Heart left ventricle (tissue), 16 donors: ENCODE measurements at regions not wholly inside any gene's neighbourhood (a gene's known extent, or its start where the extent isn't known, plus 50 kb on each side); places are given as distances from the start of the nearest gene placed in this dataset.

ENCODE experiments used
- ATAC-seq, 4 donors: fragments of 200-7000 bp; cut with Tn5 transposase; one replicate each; pipeline ENCODE4 v1.9.1; 2020 to 2022; ENCODE audit warnings: moderate library complexity in 4 of 4, mild to moderate bottlenecking in 3 of 4, moderate number of reproducible peaks in 1 of 4
- DNase-seq, 5 donors: peaks; one replicate each; pipeline ENCODE4 v3.0.0-alpha.2; 2020
- H3K27ac ChIP-seq, 12 donors: fragments of 200-600 bp; sonication (generic) in 4 of 12; one replicate each; pipeline versions ENCODE4 v1.5.0 to v1.8.0; 2016 to 2022; ENCODE audit warnings: mild to moderate bottlenecking in 2 of 12
- H3K27me3 ChIP-seq, 9 donors: fragments of 200-600 bp; sonication (generic) in 2 of 9; one replicate each; pipeline versions ENCODE4 v1.5.1 to v1.8.0; 2016 to 2022; ENCODE audit warnings: mild to moderate bottlenecking in 3 of 9
- H3K36me3 ChIP-seq, 9 donors: fragments of 200-600 bp; sonication (generic) in 2 of 9; one replicate each; pipeline versions ENCODE4 v1.5.0 to v1.8.0; 2018 to 2022; ENCODE audit warnings: mild to moderate bottlenecking in 2 of 9
- H3K4me1 ChIP-seq, 12 donors: fragments of 200-600 bp; sonication (generic) in 4 of 12; one replicate each; pipeline versions ENCODE4 v1.5.0 to v1.8.0; 2016 to 2022; ENCODE audit warnings: mild to moderate bottlenecking in 3 of 12
- H3K4me3 ChIP-seq, 12 donors: fragments of 200-600 bp; sonication (generic) in 4 of 12; one replicate each; pipeline versions ENCODE4 v1.5.0 to v1.8.0; 2017 to 2022; ENCODE audit warnings: mild to moderate bottlenecking in 9 of 12, moderate library complexity in 4 of 12
- H3K9me3 ChIP-seq, 12 donors: fragments of 200-600 bp; sonication (generic) in 4 of 12; one replicate each; pipeline versions ENCODE4 v1.5.0 to v1.8.0; 2016 to 2022; ENCODE audit warnings: mild to moderate bottlenecking in 1 of 12
- CTCF ChIP-seq, 12 donors: fragments of 200-600 bp; sonication (generic) in 4 of 12; IDR thresholded peaks; one replicate each; pipeline versions ENCODE4 v1.5.0 to v1.8.0; 2018 to 2022; ENCODE audit warnings: antibody characterized with exemption in 12 of 12, mild to moderate bottlenecking in 5 of 12
- POLR2A ChIP-seq, 2 donors: fragments of 450-650 bp; IDR thresholded peaks; one replicate each; pipeline ENCODE4 v1.6.1; 2017; ENCODE audit warnings: antibody characterized with exemption in 2 of 2, mild to moderate bottlenecking in 2 of 2, moderate library complexity in 2 of 2
- WGBS, 4 donors: extraction: QIAGEN DNeasy Blood & Tissue Kit in 2 of 4; methylation state at CpG; one replicate each; pipeline versions ENCODE4 v1.1.5 to v1.1.7; 2013 to 2018; 5-methylcytosine and 5-hydroxymethylcytosine counted together
- intact Hi-C, 10 donors: fragments of 100-400 bp; cut with DNase I; formaldehyde crosslinking; loops; one replicate each; pipeline versions ENCODE4 v1.11.1 to v1.14.2; 2022
- donor health status: ischemic (EF 13 %, LVEDD 7.1; RV severe dilation, severe dysfunction).
- donor health status: healthy with polysubstance abuse.
- donor health status: DM: no; HTN: yes; CAD: no.
- donor health status: DM: no; HTN: no; CAD: no.
- donor health status: ischemic (EF 25% LVEDD 6.9; RV normal size, moderate dysfunction).
- donor health status: ischemic (EF 25% LVEDD 5.7; RV mildly dilated, moderate dysfunction).
- donor health status: healthy.
- donor health status: DM: yes; HTN: yes; CAD: no.
- donor health status: ischemic (EF 35%, LVEDD 5.7; RV mildly dilated, moderate dysfunction).
- donor health status: nonischemic (EF 11% LVEDD 7.7; RV severe dilation, severe dysfunction).
- donor health status: DM: yes; HTN: yes; CAD: no.
- donor health status: PGD.
- donor health status: ischemic (EF 29% LVEDD 5.4; RV normal size, mild dysfunction).
- donor health status: nonischemic (EF 23%, LVEDD 6.1; RV moderate dilation, normal function).

- H3K4me3 ChIP-seq, result peak overlapping the region in 7 of 12 donors; percentile 32 to 52 (median 43)
- TF ChIP-seq CTCF (IDR thresholded peaks at IDR 0.05), result no peak
- no peak for TF ChIP-seq POLR2A (IDR thresholded peaks at IDR 0.05)
- intact Hi-C loops, result no loop called here
These were observed 179.8 kb downstream of the FOXA2 start for GRCh38 chr20:22404419-22405170.

GRCh38 chr20:22403632-22404361, 180.6 kb downstream of the FOXA2 start:
- intact Hi-C loops, result no loop called here
- Histone ChIP-seq H3K27ac (peak overlapping the region in 1 of 12 donors; percentile 1), H3K9me3 (no peaks in the 10 kb centered on the region), H3K36me3 (no peaks in the 10 kb centered on the region), H3K4me3 (peak overlapping the region in 10 of 12 donors; percentile 20 to 52 (median 40)), H3K4me1 (peaks cover 0 to 5% (median 0%) of the 10 kb centered on the region in 12 donors), H3K27me3 (peaks cover 0 to 51% (median 8%) of the 10 kb centered on the region in 9 donors)
- no peak for DNase-seq
- ATAC-seq, result peak in 1 of 4 donors; percentile 7
- 16 to 22% (median 18%) methylated on average over 13 of the region's 13 CpGs for WGBS, 4 donors
- TF ChIP-seq POLR2A (IDR thresholded peaks at IDR 0.05), result no peak
- no peak for TF ChIP-seq CTCF (IDR thresholded peaks at IDR 0.05)

More at GRCh38 chr20:22404419-22405170, 179.8 kb downstream of the FOXA2 start:
- Histone ChIP-seq H3K27me3 (peaks cover 0 to 51% (median 8%) of the 10 kb centered on the region in 9 donors), H3K4me1 (peaks cover 0 to 5% (median 0%) of the 10 kb centered on the region in 12 donors), H3K36me3 (no peaks in the 10 kb centered on the region), H3K9me3 (no peaks in the 10 kb centered on the region), H3K27ac (no peak overlapping the region)
- DNase-seq (no peak), ATAC-seq (no peak)
- 51 to 62% (median 57%) methylated on average over 7 of the region's 7 CpGs for WGBS, 4 donors

GRCh38 chr20:22403022-22403631, 181.2 kb downstream of the FOXA2 start:
- Histone ChIP-seq H3K9me3 (no peaks in the 10 kb centered on the region), H3K27ac (no peak overlapping the region), H3K27me3 (peaks cover 0 to 51% (median 8%) of the 10 kb centered on the region in 9 donors), H3K4me3 (peak overlapping the region in 10 of 12 donors; percentile 20 to 52 (median 40)), H3K4me1 (peaks cover 0 to 5% (median 0%) of the 10 kb centered on the region in 12 donors), H3K36me3 (no peaks in the 10 kb centered on the region)
- TF ChIP-seq POLR2A (IDR thresholded peaks at IDR 0.05), result no peak
- WGBS, 4 donors, result 15 to 20% (median 17%) methylated on average over 13 of the region's 13 CpGs
- intact Hi-C loops, result no loop called here
- ATAC-seq, result no peak
- no peak for DNase-seq

- no peak overlapping the region for H3K4me3 ChIP-seq
- DNase-seq (no peak), ATAC-seq (no peak)
- H3K36me3 ChIP-seq, result no peaks in the 10 kb centered on the region
- H3K27ac ChIP-seq, result no peak overlapping the region
- H3K9me3 ChIP-seq, result no peaks in the 10 kb centered on the region
- H3K27me3 ChIP-seq, result peaks cover 0 to 51% (median 8%) of the 10 kb centered on the region in 9 donors
- intact Hi-C loops, result no loop called here
- TF ChIP-seq POLR2A (IDR thresholded peaks at IDR 0.05) (no peak), CTCF (IDR thresholded peaks at IDR 0.05) (no peak)
- peaks cover 0 to 5% (median 0%) of the 10 kb centered on the region in 12 donors for H3K4me1 ChIP-seq
- WGBS, 4 donors, result 80 to 85% (median 84%) methylated on average over 7 of the region's 7 CpGs
These were observed 181.8 kb downstream of the FOXA2 start for GRCh38 chr20:22402550-22402949.
